CD4-positive, alpha-beta T cell (primary cell): ENCODE measurements at regions not wholly inside any gene's neighbourhood (a gene's known extent, or its start where the extent isn't known, plus 50 kb on each side); places are given as distances from the start of the nearest gene placed in this dataset.

Experiments
- ATAC-seq: fragments of 200-7000 bp; cut with Tn5 transposase; one replicate; pipeline ENCODE4 v1.10.0; 2022; ENCODE audit warnings: mild to moderate bottlenecking; ENCODE audit not compliant: poor library complexity
- CTCF ChIA-PET: fragments of 350-600 bp; sonication (Branson Sonifier 250); formaldehyde crosslinking; loops from one replicate; lab custom pipeline; 2021; ENCODE audit warnings: antibody characterized with exemption, inconsistent platforms; lab: Charles Lee
- POLR2A ChIA-PET: fragments of 350-600 bp; sonication (Branson Sonifier 250); formaldehyde crosslinking; loops from one replicate; lab custom pipeline; 2021; ENCODE audit warnings: antibody characterized with exemption, inconsistent platforms; lab: Charles Lee
- DNase-seq, 14 experiments: peaks; one replicate each; pipeline ENCODE4 v3.0.0-alpha.2; 2013 to 2020; ENCODE audit warnings: mixed read lengths in 2 of 14
- H3K27ac ChIP-seq, 2 donors: one replicate each; pipeline versions ENCODE4 v1.5.1 to v1.7.0; 2013; ENCODE audit warnings: low read length in 2 of 2, low read depth in 1 of 2, mild to moderate bottlenecking in 1 of 2
- H3K27me3 ChIP-seq, 2 experiments: 1 replicate in 1 of 2; 2 replicates in 1 of 2; pipeline versions ENCODE4 v1.6.1 to v1.7.0; 2013; ENCODE audit warnings: low read length in 2 of 2, control low read depth in 1 of 2, mild to moderate bottlenecking in 1 of 2, moderate library complexity in 1 of 2; ENCODE audit not compliant: insufficient read depth in 2 of 2, control insufficient read depth in 1 of 2
- H3K36me3 ChIP-seq: one replicate; pipeline ENCODE4 v1.6.1; 2013; ENCODE audit warnings: low read length, control low read depth; ENCODE audit not compliant: insufficient read depth
- H3K4me1 ChIP-seq: one replicate; pipeline ENCODE4 v1.6.1; 2013; ENCODE audit warnings: low read length, control low read depth; ENCODE audit not compliant: insufficient read depth
- H3K4me3 ChIP-seq: one replicate; pipeline ENCODE4 v1.5.1; 2013; ENCODE audit warnings: mild to moderate bottlenecking, low read length, moderate library complexity
- H3K9me3 ChIP-seq, 2 experiments: 1 replicate in 1 of 2; 2 replicates in 1 of 2; pipeline versions ENCODE4 v1.6.1 to v1.7.0; 2013; ENCODE audit warnings: low read length in 2 of 2, mild to moderate bottlenecking in 2 of 2, control low read depth in 1 of 2, moderate library complexity in 1 of 2; ENCODE audit not compliant: control insufficient read depth in 1 of 2, insufficient read depth in 1 of 2
- H3K27ac Mint-ChIP-seq: one replicate; pipeline ENCODE4 v1.8.0; 2020; ENCODE audit warnings: mixed read lengths
- H3K27me3 Mint-ChIP-seq: one replicate; pipeline ENCODE4 v1.8.0; 2021; ENCODE audit warnings: mixed read lengths
- H3K36me3 Mint-ChIP-seq: one replicate; pipeline ENCODE4 v1.8.0; 2021; ENCODE audit warnings: low read depth, mixed read lengths
- H3K4me1 Mint-ChIP-seq: one replicate; pipeline ENCODE4 v1.8.0; 2021; ENCODE audit warnings: low read depth, mixed read lengths
- H3K4me3 Mint-ChIP-seq: one replicate; pipeline ENCODE4 v1.8.0; 2020; ENCODE audit warnings: mild to moderate bottlenecking, mixed read lengths
- H3K9me3 Mint-ChIP-seq: one replicate; pipeline ENCODE4 v1.8.0; 2020; ENCODE audit warnings: mixed read lengths
- intact Hi-C, 2 experiments: fragments of 100-400 bp; cut with DNase I in 1 of 2; cut with micrococcal nuclease in 1 of 2; formaldehyde crosslinking; loops; one replicate each; pipeline versions ENCODE4 v1.15.1 to v1.9.0; 2023 to 2025; cut with DNase I, micrococcal nuclease
- TF ChIP-seq, protein P1 (sequence below): fragments of 200-600 bp; IDR thresholded peaks from one replicate; pipeline ENCODE4 v1.8.0; 2022; ENCODE audit warnings: antibody characterized with exemption, mild to moderate bottlenecking

GRCh38 chrX:109134777-109135176 lies 347.1 kb downstream of the GUCY2F start:
- Mint-ChIP-seq H3K9me3 (no peaks in the 10 kb centered on the region), H3K4me1 (no peaks in the 10 kb centered on the region), H3K27ac (no peak overlapping the region), H3K36me3 (no peaks in the 10 kb centered on the region), H3K4me3 (no peak overlapping the region), H3K27me3 (no peaks in the 10 kb centered on the region)
- Histone ChIP-seq H3K4me3 (no peak overlapping the region), H3K27ac (no peak overlapping the region), H3K4me1 (no peaks in the 10 kb centered on the region), H3K36me3 (no peaks in the 10 kb centered on the region), H3K9me3 (no peaks in the 10 kb centered on the region), H3K27me3 (no peaks in the 10 kb centered on the region)
- TF ChIP-seq, protein P1, sequence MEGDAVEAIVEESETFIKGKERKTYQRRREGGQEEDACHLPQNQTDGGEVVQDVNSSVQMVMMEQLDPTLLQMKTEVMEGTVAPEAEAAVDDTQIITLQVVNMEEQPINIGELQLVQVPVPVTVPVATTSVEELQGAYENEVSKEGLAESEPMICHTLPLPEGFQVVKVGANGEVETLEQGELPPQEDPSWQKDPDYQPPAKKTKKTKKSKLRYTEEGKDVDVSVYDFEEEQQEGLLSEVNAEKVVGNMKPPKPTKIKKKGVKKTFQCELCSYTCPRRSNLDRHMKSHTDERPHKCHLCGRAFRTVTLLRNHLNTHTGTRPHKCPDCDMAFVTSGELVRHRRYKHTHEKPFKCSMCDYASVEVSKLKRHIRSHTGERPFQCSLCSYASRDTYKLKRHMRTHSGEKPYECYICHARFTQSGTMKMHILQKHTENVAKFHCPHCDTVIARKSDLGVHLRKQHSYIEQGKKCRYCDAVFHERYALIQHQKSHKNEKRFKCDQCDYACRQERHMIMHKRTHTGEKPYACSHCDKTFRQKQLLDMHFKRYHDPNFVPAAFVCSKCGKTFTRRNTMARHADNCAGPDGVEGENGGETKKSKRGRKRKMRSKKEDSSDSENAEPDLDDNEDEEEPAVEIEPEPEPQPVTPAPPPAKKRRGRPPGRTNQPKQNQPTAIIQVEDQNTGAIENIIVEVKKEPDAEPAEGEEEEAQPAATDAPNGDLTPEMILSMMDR, result no peak
- no peak for ATAC-seq
- POLR2A ChIA-PET, result no interaction called here
- no peak for DNase-seq
- CTCF ChIA-PET, result no interaction called here
- intact Hi-C loops, result no loop called here

DNA sequence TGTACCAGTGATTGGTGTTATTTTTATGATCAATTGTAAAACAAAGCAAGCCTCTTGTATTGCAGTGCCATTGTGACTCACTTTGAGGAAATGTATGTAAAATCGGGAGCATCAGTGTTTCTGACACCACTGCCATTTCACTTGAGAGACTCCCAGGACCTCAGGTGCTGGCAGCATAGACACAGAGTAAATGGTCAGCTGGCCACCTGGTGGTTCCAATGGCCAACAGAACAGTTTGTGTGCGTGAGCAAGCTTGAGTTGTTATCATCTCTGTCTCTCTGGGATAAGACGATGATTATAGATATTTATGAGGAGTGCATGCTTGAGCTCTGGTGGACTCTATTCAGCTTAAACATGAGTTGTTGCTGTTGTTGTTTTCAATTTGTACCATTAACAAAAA lies 356.6 kb downstream of the GUCY2F start:
- TF ChIP-seq, protein P1, result no peak
- H3K27ac Mint-ChIP-seq, result no peak overlapping the region
- no peaks in the 10 kb centered on the region for H3K4me1 Mint-ChIP-seq
- no peaks in the 10 kb centered on the region for H3K9me3 ChIP-seq
- no peaks in the 10 kb centered on the region for H3K9me3 Mint-ChIP-seq
- DNase-seq (no peak), ATAC-seq (no peak)
- intact Hi-C loops, result no loop called here
- no peaks in the 10 kb centered on the region for H3K27me3 Mint-ChIP-seq
- CTCF ChIA-PET, result no interaction called here
- POLR2A ChIA-PET, result no interaction called here
- H3K4me3 ChIP-seq, result no peak overlapping the region
- H3K27ac ChIP-seq, result no peak overlapping the region
- no peak overlapping the region for H3K4me3 Mint-ChIP-seq
- H3K4me1 ChIP-seq, result no peaks in the 10 kb centered on the region
- no peaks in the 10 kb centered on the region for H3K36me3 ChIP-seq
- no peaks in the 10 kb centered on the region for H3K36me3 Mint-ChIP-seq
- no peaks in the 10 kb centered on the region for H3K27me3 ChIP-seq

DNA sequence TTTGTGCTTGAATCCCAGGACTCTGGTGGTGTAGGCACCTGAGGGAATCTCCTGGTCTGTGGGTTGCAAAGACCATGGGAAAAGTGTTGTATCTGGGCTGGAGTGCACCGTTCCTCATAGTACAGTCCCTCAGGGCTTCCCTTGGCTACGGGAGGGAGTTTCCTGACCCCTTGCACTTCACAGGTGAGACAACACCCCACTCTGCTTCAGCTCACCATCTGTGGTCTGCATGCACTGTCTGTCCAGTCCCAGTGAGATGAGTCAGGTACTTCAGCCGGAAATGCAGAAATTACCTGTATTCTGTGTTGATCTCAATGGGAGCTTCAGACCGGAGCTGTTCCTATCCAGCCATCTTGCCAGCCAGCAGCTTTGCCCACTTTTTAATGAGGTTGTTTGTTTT lies 353.0 kb upstream of the IRS4 start:
- no peak overlapping the region for H3K27ac ChIP-seq
- Mint-ChIP-seq H3K27me3 (no peaks in the 10 kb centered on the region), H3K36me3 (no peaks in the 10 kb centered on the region), H3K4me1 (no peaks in the 10 kb centered on the region), H3K9me3 (no peaks in the 10 kb centered on the region), H3K27ac (no peak overlapping the region), H3K4me3 (no peak overlapping the region)
- H3K4me3 ChIP-seq, result no peak overlapping the region
- no peaks in the 10 kb centered on the region for H3K27me3 ChIP-seq
- intact Hi-C loops, result no loop called here
- no peak for DNase-seq
- no peaks in the 10 kb centered on the region for H3K4me1 ChIP-seq
- ATAC-seq, result no peak
- CTCF ChIA-PET, result no interaction called here
- TF ChIP-seq, protein P1, result no peak
- no peaks in the 10 kb centered on the region for H3K9me3 ChIP-seq
- no peaks in the 10 kb centered on the region for H3K36me3 ChIP-seq
- POLR2A ChIA-PET, result no interaction called here
